ENCODE measurements at regions not wholly inside any gene's neighbourhood (a gene's known extent, or its start where the extent isn't known, plus 50 kb on each side); places are given as distances from the start of the nearest gene placed in this dataset.

DNA sequence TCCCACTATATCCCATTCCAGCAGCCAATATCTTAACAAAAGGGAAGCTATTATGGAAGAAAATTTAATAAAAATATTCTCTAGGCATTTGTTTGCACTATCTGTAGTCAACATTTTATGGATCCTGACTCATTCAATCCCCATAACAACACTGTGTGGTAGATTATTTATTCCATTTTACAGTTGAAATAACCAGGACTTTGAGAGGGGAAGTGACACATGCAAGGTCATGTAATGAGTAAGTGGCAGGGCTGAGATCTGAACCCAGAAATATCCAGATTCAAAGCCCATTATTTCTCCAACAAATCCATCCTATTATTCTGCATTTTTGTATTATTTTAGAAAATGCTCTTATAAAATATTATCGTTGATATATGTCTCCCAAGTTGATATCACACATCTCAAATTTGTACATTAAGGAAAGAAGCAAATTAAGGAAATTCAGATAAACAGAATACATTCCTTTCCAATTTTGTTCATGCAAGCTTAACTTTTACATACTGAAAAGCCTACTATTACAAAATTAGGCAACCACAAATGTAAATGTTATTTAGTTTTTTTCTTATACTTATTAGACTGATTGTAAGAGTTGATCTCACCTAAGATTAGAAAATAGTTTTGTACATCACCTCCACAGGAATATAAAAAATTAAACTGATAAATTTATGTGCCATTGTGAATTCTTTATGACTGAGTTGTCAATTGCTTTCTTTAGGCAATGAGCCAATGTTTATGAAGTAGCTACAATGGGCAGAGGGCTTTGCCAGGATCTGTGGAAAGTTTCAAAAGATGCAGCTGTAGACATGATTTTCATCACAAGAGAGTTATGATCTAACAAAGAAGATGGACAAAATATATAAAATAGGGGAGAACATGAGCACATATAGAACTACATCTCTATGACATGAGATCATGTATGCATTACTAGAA is 55.1 kb upstream of the E2F7 start:
- ATAC-seq (ENCODE audit: low read depth) (peak; percentile 31; the same call in 1 of the 2 replicates), DNase-seq (peak; percentile 79)
- ChIA-PET POLR2A (ENCODE audit: unreplicated experiment) (no interaction called here), CTCF (no interaction called here)
- Histone ChIP-seq H2AFZ (replicated peaks; ENCODE audit: low read length, poor library complexity) (no peak overlapping the region), H2BK20ac (ENCODE audit: low read depth, low read length) (peak overlapping the region; percentile 36; the same call in 1 of the 2 replicates), H2AK5ac (ENCODE audit: low read depth, low read length) (peak overlapping the region; percentile 31), H3K4ac (ENCODE audit: low read depth, low read length) (no peak overlapping the region), H2BK120ac (ENCODE audit: low read depth, low read length) (peak overlapping the region; percentile 63), H4K91ac (ENCODE audit: insufficient read depth, low read depth, low read length) (peak overlapping the region; percentile 59; the same call in 1 of the 2 replicates), H4K5ac (ENCODE audit: low read depth, low read length) (peak overlapping the region; percentile 76; the same call in 1 of the 2 replicates), H3K9me3 (ENCODE audit: control insufficient read depth, insufficient read depth, low read length) (no peaks in the 10 kb centered on the region), H2AK9ac (replicated peaks; ENCODE audit: low read depth, low read length, poor library complexity) (no peak overlapping the region), H3K79me1 (ENCODE audit: low read depth in 1 of 2, low read length in 2 of 2) (peaks cover 0 to 4% of the 10 kb centered on the region in 2 experiments; a peak in 1 of 4 replicates), H3K14ac (replicated peaks; ENCODE audit: low read depth, low read length) (no peak overlapping the region), H3K27me3 (ENCODE audit: control insufficient read depth, insufficient read depth, low read length) (no peaks in the 10 kb centered on the region), H4K8ac (ENCODE audit: low read depth in 2 of 2, low read length in 2 of 2) (peak overlapping the region in 1 of 2 experiments; percentile 56; a peak in 2 of 4 replicates), H3K18ac (ENCODE audit: low read depth, low read length) (peak overlapping the region; percentile 88; the same call in 1 of the 2 replicates), H3K4me1 (ENCODE audit: control insufficient read depth, insufficient read depth, low read length) (peaks cover 15% of the 10 kb centered on the region), H2BK5ac (ENCODE audit: low read depth, low read length, poor library complexity, severe bottlenecking) (peak overlapping the region; percentile 87), H4K20me1 (ENCODE audit: insufficient read depth, low read length) (no peaks in the 10 kb centered on the region), H3K9me1 (ENCODE audit: insufficient read depth, low read length) (peaks cover 7% of the 10 kb centered on the region), H3K56ac (ENCODE audit: extremely low read depth, insufficient read depth, low read length) (peak overlapping the region; percentile 22; the same call in 1 of the 2 replicates), H3K9ac (ENCODE audit: low read depth, low read length) (no peak overlapping the region), H2BK15ac (ENCODE audit: low read depth, low read length) (peak overlapping the region; percentile 34; the same call in 1 of the 3 replicates), H3K36me3 (ENCODE audit: control insufficient read depth, insufficient read depth, low read length) (no peaks in the 10 kb centered on the region), H3K4me2 (ENCODE audit: low read depth, low read length) (peak overlapping the region; percentile 29; the same call in 1 of the 2 replicates), H3K23ac (ENCODE audit: low read depth, low read length) (no peak overlapping the region), H3K4me3 (ENCODE audit: insufficient read depth, low read depth, low read length) (no peak overlapping the region), H3K27ac (ENCODE audit: insufficient read depth, low read length) (peak overlapping the region; percentile 35; the same call in 1 of the 2 replicates)
- BruUV-seq (replicated peaks): no TSS peak
- WGBS, 2 experiments (ENCODE audit: extremely low coverage in 2 of 2, insufficient read length in 1 of 2): no CpG with 5 or more reads among the region's 1 CpG
- dilution Hi-C loops (cut with HindIII; ENCODE audit: low sequenced_read_pairs, unreplicated experiment) (no loop called here), in situ Hi-C loops (cut with MboI; ENCODE audit: low sequenced_read_pairs) (no loop called here), intact Hi-C loops (cut with micrococcal nuclease) (loop anchor here (2.0 kb wide), 1 partner anchor 56 kb away; the partner anchor contains the start of gene E2F7)
- no peak for TF ChIP-seq NFE2L2 (IDR thresholded peaks at IDR 0.05; ENCODE audit: low read depth, low read length)
- TF ChIP-seq FOS (IDR thresholded peaks at IDR 0.05; ENCODE audit: low read depth, low read length): 0 out of 2 replicates have a peak, but pooled peaks have one; percentile 53
- TF ChIP-seq MAZ (IDR thresholded peaks at IDR 0.05; ENCODE audit: borderline replicate concordance, low read depth, low read length): no peak

Measured in IMR-90 (cell line).